HFFc6 (cell line): ENCODE measurements at regions not wholly inside any gene's neighbourhood (a gene's known extent, or its start where the extent isn't known, plus 50 kb on each side); places are given as distances from the start of the nearest gene placed in this dataset.

Source experiments
- DNase-seq: peaks from one replicate; pipeline ENCODE4 v3.0.0-alpha.2; 2018
- H3K27ac Mint-ChIP-seq: 2 replicates; pipeline ENCODE4 v1.8.0; 2020; ENCODE audit warnings: mild to moderate bottlenecking, mixed read lengths
- H3K27me3 Mint-ChIP-seq: 2 replicates; pipeline ENCODE4 v1.8.0; 2021; ENCODE audit warnings: mild to moderate bottlenecking, moderate library complexity, mixed read lengths; ENCODE audit not compliant: insufficient read depth
- H3K36me3 Mint-ChIP-seq: 2 replicates; pipeline ENCODE4 v1.8.0; 2021; ENCODE audit warnings: low read depth, mixed read lengths
- H3K4me1 Mint-ChIP-seq: 2 replicates; pipeline ENCODE4 v1.8.0; 2020; ENCODE audit warnings: low read depth, mixed read lengths
- H3K4me3 Mint-ChIP-seq: 2 replicates; pipeline ENCODE4 v1.8.0; 2020; ENCODE audit warnings: mild to moderate bottlenecking, moderate library complexity, mixed read lengths
- H3K9me3 Mint-ChIP-seq: 2 replicates; pipeline ENCODE4 v1.8.0; 2020; ENCODE audit warnings: mild to moderate bottlenecking, mixed read lengths
- CTCF ChIP-seq: fragments of 200-600 bp; sonication (generic); IDR thresholded peaks from 2 replicates; pipeline ENCODE4 v1.5.0; 2021; ENCODE audit warnings: antibody characterized with exemption, mild to moderate bottlenecking

- Mint-ChIP-seq H3K4me1 (no peaks in the 10 kb centered on the region), H3K27ac (no peak overlapping the region), H3K36me3 (no peaks in the 10 kb centered on the region), H3K27me3 (peaks cover 2% of the 10 kb centered on the region; the same call in 1 of the 2 replicates), H3K4me3 (no peak overlapping the region), H3K9me3 (no peaks in the 10 kb centered on the region)
- TF ChIP-seq CTCF, result no peak
- DNase-seq, result no peak
Measured at GRCh38 chr6:87897013-87897412, 150.6 kb upstream of the SPACA1 start.

GRCh38 chr6:87887266-87887665, 160.4 kb upstream of the SPACA1 start:
- TF ChIP-seq CTCF, result no peak
- no peaks in the 10 kb centered on the region for H3K9me3 Mint-ChIP-seq
- peaks cover 7% of the 10 kb centered on the region; the same call in 1 of the 2 replicates for H3K27me3 Mint-ChIP-seq
- no peaks in the 10 kb centered on the region for H3K36me3 Mint-ChIP-seq
- no peaks in the 10 kb centered on the region for H3K4me1 Mint-ChIP-seq
- no peak for DNase-seq
- H3K4me3 Mint-ChIP-seq, result no peak overlapping the region
- no peak overlapping the region for H3K27ac Mint-ChIP-seq

DNA sequence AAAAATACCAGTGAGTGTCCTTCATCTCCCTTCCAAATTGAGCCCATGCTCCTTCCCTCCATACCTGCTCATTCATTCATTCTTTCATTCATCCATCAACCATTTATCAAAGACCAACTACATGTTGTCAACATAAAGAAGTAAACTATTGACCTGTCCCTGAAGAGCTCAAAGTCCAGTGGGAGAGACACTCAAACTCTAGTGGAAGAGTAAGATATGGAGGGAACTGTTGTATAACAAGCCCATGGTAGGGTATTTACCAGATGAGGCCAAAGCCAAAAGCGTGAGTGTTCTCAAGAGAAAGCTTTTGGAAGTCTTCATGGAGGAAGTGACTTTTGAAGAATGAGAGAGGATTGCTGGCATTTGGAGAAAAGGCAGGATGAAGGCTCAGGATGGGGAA, 163.4 kb upstream of the SPACA1 start:
- Mint-ChIP-seq H3K27ac (no peak overlapping the region), H3K9me3 (no peaks in the 10 kb centered on the region), H3K27me3 (peaks cover 7% of the 10 kb centered on the region; the same call in 1 of the 2 replicates), H3K4me3 (no peak overlapping the region), H3K36me3 (no peaks in the 10 kb centered on the region), H3K4me1 (no peaks in the 10 kb centered on the region)
- TF ChIP-seq CTCF, result no peak
- DNase-seq, result no peak

GRCh38 chr6:87881342-87881895, 166.2 kb upstream of the SPACA1 start:
- Mint-ChIP-seq H3K4me1 (no peaks in the 10 kb centered on the region), H3K27ac (no peak overlapping the region), H3K36me3 (no peaks in the 10 kb centered on the region), H3K9me3 (no peaks in the 10 kb centered on the region), H3K4me3 (no peak overlapping the region), H3K27me3 (peaks cover 6% of the 10 kb centered on the region)
- no peak for TF ChIP-seq CTCF
- DNase-seq, result no peak

DNA sequence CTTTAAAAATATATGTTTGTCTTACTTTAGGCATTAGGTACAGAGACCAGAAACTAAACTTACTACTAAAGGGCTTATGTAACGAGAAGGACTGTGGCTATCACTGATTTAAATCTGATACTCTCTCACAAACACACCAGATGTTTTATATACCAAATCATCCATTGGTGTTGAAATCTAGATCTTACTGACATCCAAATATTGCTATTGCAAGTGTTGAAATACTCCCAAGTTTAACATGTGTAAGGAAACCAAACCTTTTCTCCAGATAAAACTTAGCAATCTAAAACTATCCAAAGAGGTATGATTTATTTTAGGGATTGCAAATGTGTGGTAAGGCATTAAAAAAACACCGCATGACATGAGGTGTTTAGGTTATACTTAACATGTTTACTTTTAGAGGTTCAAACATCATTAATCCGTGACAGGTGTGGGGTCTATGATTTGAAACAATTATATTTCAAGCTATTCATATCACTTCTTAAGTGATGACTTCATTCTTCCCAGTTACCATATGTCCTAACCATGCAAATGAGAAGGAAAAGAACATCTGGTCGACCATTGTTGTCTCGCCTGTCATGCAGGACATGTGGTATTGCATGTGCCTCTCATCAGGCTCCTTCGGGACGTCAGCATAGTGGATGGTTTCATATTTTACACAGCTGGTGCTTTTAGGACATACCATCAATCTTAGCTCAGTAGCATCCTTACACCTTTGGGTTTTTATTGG, 168.3 kb upstream of the SPACA1 start:
- no peak for TF ChIP-seq CTCF
- no peak overlapping the region for H3K27ac Mint-ChIP-seq
- no peaks in the 10 kb centered on the region for H3K9me3 Mint-ChIP-seq
- DNase-seq, result no peak
- H3K36me3 Mint-ChIP-seq, result no peaks in the 10 kb centered on the region
- no peak overlapping the region for H3K4me3 Mint-ChIP-seq
- peaks cover 9% of the 10 kb centered on the region for H3K27me3 Mint-ChIP-seq
- H3K4me1 Mint-ChIP-seq, result no peaks in the 10 kb centered on the region
